Omental fat pad (tissue), 3 donors: ENCODE measurements at regions not wholly inside any gene's neighbourhood (a gene's known extent, or its start where the extent isn't known, plus 50 kb on each side); places are given as distances from the start of the nearest gene placed in this dataset.

ENCODE experiments used
- ATAC-seq: fragments of 150-250 bp; one replicate; pipeline ENCODE4 v1.9.1; 2016; ENCODE audit warnings: mild to moderate bottlenecking, moderate library complexity; ENCODE audit not compliant: low FRiP score
- DNase-seq: peaks from one replicate; pipeline ENCODE4 v3.0.0-alpha.2; 2019; ENCODE audit warnings: low spot score
- TF ChIP-seq, protein P1 (sequence below), 3 donors: fragments of 450-650 bp; IDR thresholded peaks; one replicate each; pipeline ENCODE4 v1.5.1; 2016 to 2017; ENCODE audit warnings: antibody characterized with exemption in 3 of 3, mild to moderate bottlenecking in 3 of 3, moderate library complexity in 2 of 3

- DNase-seq, result no peak
- TF ChIP-seq, protein P1, sequence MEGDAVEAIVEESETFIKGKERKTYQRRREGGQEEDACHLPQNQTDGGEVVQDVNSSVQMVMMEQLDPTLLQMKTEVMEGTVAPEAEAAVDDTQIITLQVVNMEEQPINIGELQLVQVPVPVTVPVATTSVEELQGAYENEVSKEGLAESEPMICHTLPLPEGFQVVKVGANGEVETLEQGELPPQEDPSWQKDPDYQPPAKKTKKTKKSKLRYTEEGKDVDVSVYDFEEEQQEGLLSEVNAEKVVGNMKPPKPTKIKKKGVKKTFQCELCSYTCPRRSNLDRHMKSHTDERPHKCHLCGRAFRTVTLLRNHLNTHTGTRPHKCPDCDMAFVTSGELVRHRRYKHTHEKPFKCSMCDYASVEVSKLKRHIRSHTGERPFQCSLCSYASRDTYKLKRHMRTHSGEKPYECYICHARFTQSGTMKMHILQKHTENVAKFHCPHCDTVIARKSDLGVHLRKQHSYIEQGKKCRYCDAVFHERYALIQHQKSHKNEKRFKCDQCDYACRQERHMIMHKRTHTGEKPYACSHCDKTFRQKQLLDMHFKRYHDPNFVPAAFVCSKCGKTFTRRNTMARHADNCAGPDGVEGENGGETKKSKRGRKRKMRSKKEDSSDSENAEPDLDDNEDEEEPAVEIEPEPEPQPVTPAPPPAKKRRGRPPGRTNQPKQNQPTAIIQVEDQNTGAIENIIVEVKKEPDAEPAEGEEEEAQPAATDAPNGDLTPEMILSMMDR (IDR thresholded peaks at IDR 0.05), result no peak
- no peak for ATAC-seq
These were observed 68.7 kb upstream of the HMGA2 start for GRCh38 chr12:65755596-65755978.

DNA sequence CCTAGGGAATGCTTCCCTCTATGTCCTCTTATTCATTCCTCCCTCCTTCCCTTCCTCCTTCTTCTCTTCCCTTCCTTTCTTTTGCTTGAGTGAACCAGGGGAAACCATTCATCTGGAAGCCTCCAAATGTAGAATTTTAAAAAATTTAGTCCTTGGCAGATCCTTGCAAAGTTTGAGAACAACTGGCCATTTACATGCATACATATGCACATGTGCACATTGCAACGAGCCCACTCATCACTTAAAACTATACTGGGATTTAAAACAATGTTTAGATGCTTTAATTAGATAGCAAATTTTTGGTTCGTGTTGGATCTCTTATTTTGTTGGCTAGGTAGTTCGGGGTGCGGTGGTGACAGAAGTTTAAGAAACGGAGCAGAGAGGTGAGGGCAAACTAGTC, 68.0 kb upstream of the HMGA2 start:
- DNase-seq (no peak), ATAC-seq (no peak)
- TF ChIP-seq, protein P1 (IDR thresholded peaks at IDR 0.05), result no peak

- DNase-seq, result no peak
- no peak for ATAC-seq
- TF ChIP-seq, protein P1 (IDR thresholded peaks at IDR 0.05), result no peak
These were observed 67.2 kb upstream of the HMGA2 start for GRCh38 chr12:65756956-65757511.

DNA sequence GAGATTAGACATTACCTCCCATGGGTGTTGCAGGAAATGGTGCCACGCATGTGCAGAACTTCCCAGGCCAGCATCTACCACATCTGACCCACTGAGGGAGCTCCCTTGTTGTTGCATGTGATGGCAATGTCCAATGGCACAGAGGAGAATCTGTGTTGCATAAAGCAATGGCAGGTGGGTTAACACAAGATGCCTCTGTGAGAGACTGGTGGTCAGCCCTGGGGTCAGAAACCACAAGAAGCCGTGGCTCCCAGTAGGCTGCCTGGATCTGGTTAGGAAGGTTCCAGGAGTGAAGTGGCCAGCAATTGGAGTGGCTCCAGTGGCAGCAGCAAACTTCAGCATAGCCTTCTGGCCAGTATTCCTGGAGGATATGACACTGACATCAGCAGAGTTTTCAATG, 65.9 kb upstream of the HMGA2 start:
- ATAC-seq (no peak), DNase-seq (no peak)
- TF ChIP-seq, protein P1 (IDR thresholded peaks at IDR 0.05), result no peak

- ATAC-seq (no peak), DNase-seq (no peak)
These were observed 64.5 kb upstream of the HMGA2 start for GRCh38 chr12:65759735-65760134.

GRCh38 chr12:65761301-65761700, 63.0 kb upstream of the HMGA2 start:
- DNase-seq (no peak), ATAC-seq (no peak)
- TF ChIP-seq, protein P1 (IDR thresholded peaks at IDR 0.05), result no peak

More at GRCh38 chr12:65759735-65760134, 64.5 kb upstream of the HMGA2 start:
- TF ChIP-seq, protein P1 (IDR thresholded peaks at IDR 0.05), result no peak

DNA sequence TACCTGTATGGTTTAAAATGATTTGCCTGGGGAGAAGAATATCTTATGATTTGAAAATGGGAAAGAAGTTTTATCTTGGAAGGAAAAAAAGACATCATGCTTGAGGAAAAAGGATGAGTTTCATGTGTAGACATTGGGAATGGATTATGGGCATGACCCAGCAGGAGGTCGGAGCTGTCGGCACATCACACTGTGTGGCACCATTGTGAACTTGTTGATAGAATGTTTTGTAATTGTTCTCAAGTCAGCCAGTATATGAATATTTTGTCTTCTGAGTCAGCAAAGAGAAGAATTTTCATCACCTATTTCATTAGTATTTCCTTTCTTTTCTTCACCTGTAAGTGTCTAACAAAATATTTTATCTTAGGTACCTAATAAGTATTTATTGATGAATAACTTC, 60.0 kb upstream of the HMGA2 start:
- DNase-seq (no peak), ATAC-seq (no peak)
- TF ChIP-seq, protein P1 (IDR thresholded peaks at IDR 0.05), result no peak
